HepG2 (cell line): ENCODE measurements at regions not wholly inside any gene's neighbourhood (a gene's known extent, or its start where the extent isn't known, plus 50 kb on each side); places are given as distances from the start of the nearest gene placed in this dataset.

ENCODE experiments used
- POLR2A ChIP-seq, 2 experiments: IDR thresholded peaks; 2 replicates each; pipeline ENCODE4 v1.6.1; 2011; ENCODE audit warnings: low read depth in 2 of 2, low read length in 2 of 2, mild to moderate bottlenecking in 1 of 2, moderate library complexity in 1 of 2; ENCODE audit not compliant: insufficient read depth in 1 of 2
- RAD21 ChIP-seq: fragments of 450-650 bp; formaldehyde crosslinking; IDR thresholded peaks from 2 replicates; pipeline ENCODE4 v1.5.0; 2020; ENCODE audit warnings: mild to moderate bottlenecking
- TAF1 ChIP-seq: sonication (generic); formaldehyde crosslinking; IDR thresholded peaks from 2 replicates; pipeline ENCODE4 v1.4.0; 2020; ENCODE audit warnings: missing genetic modification reagents
- ZIK1 ChIP-seq: sonication (generic); formaldehyde crosslinking; IDR thresholded peaks from 2 replicates; pipeline ENCODE4 v1.5.0; 2020; ENCODE audit warnings: mild to moderate bottlenecking, low read depth, missing genetic modification reagents, borderline replicate concordance
- ZNF530 ChIP-seq: sonication (generic); formaldehyde crosslinking; IDR thresholded peaks from 2 replicates; pipeline ENCODE4 v1.5.0; 2020; ENCODE audit warnings: low read depth, mild to moderate bottlenecking, missing genetic modification reagents
- ZNF784 ChIP-seq: sonication (generic); formaldehyde crosslinking; IDR thresholded peaks from 2 replicates; pipeline ENCODE4 v1.5.1; 2020; ENCODE audit warnings: missing genetic modification reagents, mild to moderate bottlenecking, borderline replicate concordance
- TF ChIP-seq, protein P1 (sequence below): sonication (generic); formaldehyde crosslinking; IDR thresholded peaks from 2 replicates; pipeline ENCODE4 v1.9.0; 2021; ENCODE audit warnings: missing genetic modification reagents, mild to moderate bottlenecking, borderline replicate concordance
- TF ChIP-seq, protein P2 (sequence below): sonication (generic); formaldehyde crosslinking; IDR thresholded peaks from 2 replicates; pipeline ENCODE4 v1.4.0; 2020; ENCODE audit warnings: missing genetic modification reagents, mild to moderate bottlenecking, borderline replicate concordance

DNA sequence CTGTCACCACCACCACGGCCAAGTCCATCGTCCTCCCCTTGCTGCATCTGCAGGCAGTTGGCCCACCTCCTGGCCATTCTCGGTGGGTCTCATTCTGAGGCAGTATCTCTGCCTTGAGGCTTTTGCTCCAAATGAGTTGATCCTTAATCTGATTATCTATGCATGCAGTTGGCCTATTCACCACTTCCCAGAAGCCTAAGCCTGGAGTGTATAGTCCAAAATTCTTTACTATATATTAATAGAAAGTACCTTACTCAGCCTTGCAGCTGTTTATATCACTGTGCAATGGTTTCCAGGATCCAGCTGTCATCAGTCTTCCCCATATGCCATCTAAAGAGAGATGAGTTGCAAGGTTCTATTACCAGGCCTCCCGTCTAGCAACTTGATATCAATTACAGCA, 292.4 kb downstream of the SS18 start:
- TF ChIP-seq ZNF784 (CRISPR knock-in tag) (no peak), ZNF530 (CRISPR knock-in tag) (no peak), ZIK1 (CRISPR knock-in tag) (no peak), POLR2A (IDR thresholded peaks at IDR 0.05; ENCODE audit: insufficient read depth in 1 of 2, low read depth in 2 of 2, low read length in 2 of 2) (no peak), TAF1 (CRISPR knock-in tag) (no peak), RAD21 (CRISPR knock-in tag) (no peak)
- TF ChIP-seq, protein P1, sequence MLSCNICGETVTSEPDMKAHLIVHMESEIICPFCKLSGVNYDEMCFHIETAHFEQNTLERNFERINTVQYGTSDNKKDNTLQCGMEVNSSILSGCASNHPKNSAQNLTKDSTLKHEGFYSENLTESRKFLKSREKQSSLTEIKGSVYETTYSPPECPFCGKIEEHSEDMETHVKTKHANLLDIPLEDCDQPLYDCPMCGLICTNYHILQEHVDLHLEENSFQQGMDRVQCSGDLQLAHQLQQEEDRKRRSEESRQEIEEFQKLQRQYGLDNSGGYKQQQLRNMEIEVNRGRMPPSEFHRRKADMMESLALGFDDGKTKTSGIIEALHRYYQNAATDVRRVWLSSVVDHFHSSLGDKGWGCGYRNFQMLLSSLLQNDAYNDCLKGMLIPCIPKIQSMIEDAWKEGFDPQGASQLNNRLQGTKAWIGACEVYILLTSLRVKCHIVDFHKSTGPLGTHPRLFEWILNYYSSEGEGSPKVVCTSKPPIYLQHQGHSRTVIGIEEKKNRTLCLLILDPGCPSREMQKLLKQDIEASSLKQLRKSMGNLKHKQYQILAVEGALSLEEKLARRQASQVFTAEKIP (CRISPR knock-in tag) = no peak
- TF ChIP-seq, protein P2, sequence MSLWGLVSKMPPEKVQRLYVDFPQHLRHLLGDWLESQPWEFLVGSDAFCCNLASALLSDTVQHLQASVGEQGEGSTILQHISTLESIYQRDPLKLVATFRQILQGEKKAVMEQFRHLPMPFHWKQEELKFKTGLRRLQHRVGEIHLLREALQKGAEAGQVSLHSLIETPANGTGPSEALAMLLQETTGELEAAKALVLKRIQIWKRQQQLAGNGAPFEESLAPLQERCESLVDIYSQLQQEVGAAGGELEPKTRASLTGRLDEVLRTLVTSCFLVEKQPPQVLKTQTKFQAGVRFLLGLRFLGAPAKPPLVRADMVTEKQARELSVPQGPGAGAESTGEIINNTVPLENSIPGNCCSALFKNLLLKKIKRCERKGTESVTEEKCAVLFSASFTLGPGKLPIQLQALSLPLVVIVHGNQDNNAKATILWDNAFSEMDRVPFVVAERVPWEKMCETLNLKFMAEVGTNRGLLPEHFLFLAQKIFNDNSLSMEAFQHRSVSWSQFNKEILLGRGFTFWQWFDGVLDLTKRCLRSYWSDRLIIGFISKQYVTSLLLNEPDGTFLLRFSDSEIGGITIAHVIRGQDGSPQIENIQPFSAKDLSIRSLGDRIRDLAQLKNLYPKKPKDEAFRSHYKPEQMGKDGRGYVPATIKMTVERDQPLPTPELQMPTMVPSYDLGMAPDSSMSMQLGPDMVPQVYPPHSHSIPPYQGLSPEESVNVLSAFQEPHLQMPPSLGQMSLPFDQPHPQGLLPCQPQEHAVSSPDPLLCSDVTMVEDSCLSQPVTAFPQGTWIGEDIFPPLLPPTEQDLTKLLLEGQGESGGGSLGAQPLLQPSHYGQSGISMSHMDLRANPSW (CRISPR knock-in tag) = no peak
